Osteoblast (primary cell): ENCODE measurements at regions not wholly inside any gene's neighbourhood (a gene's known extent, or its start where the extent isn't known, plus 50 kb on each side); places are given as distances from the start of the nearest gene placed in this dataset.

Source experiments
- DNase-seq: peaks from one replicate; pipeline ENCODE4 v3.0.0; 2011; ENCODE audit warnings: low spot score, mixed read lengths; ENCODE audit not compliant: insufficient read length; ENCODE audit errors: missing footprints
- H2AFZ ChIP-seq: 2 replicates; pipeline ENCODE4 v1.6.0; 2011; ENCODE audit warnings: mild to moderate bottlenecking, low read length
- H3K27ac ChIP-seq: 2 replicates; pipeline ENCODE4 v1.5.1; 2011; ENCODE audit warnings: mild to moderate bottlenecking, low read depth, low read length, moderate library complexity
- H3K27me3 ChIP-seq: 2 replicates; pipeline ENCODE4 v1.6.0; 2012; ENCODE audit warnings: mild to moderate bottlenecking, control low read depth, inconsistent platforms, low read length, moderate library complexity; ENCODE audit not compliant: insufficient read depth
- H3K36me3 ChIP-seq: 2 replicates; pipeline ENCODE4 v1.5.1; 2011; ENCODE audit warnings: mild to moderate bottlenecking, low read length, control low read depth, moderate library complexity; ENCODE audit not compliant: insufficient read depth
- H3K4me1 ChIP-seq: 2 replicates; pipeline ENCODE4 v1.5.1; 2011; ENCODE audit warnings: mild to moderate bottlenecking, low read length, control low read depth, moderate library complexity; ENCODE audit not compliant: insufficient read depth
- H3K4me2 ChIP-seq: 2 replicates; pipeline ENCODE4 v1.6.0; 2011; ENCODE audit warnings: mild to moderate bottlenecking, low read length; ENCODE audit not compliant: insufficient read depth
- H3K4me3 ChIP-seq: fragments of 200-600 bp; sonication (generic); 3 replicates; pipeline ENCODE4 v1.5.1; 2012; ENCODE audit warnings: mild to moderate bottlenecking, low read length, inconsistent platforms; ENCODE audit not compliant: insufficient read depth
- H3K79me2 ChIP-seq: 2 replicates; pipeline ENCODE4 v1.6.0; 2012; ENCODE audit warnings: mild to moderate bottlenecking, low read length, control low read depth, inconsistent platforms; ENCODE audit not compliant: insufficient read depth
- H3K9me3 ChIP-seq: 2 replicates; pipeline ENCODE4 v1.5.1; 2011; ENCODE audit warnings: low read depth, low read length, control low read depth
- H4K20me1 ChIP-seq: 2 replicates; pipeline ENCODE4 v1.6.0; 2012; ENCODE audit warnings: mild to moderate bottlenecking, low read length, control low read depth; ENCODE audit not compliant: insufficient read depth
- CTCF ChIP-seq: IDR thresholded peaks from 2 replicates; pipeline ENCODE4 v1.5.1; 2011; ENCODE audit warnings: mild to moderate bottlenecking, low read depth, low read length, moderate library complexity; ENCODE audit errors: extremely low read depth

- Histone ChIP-seq H3K4me1 (no peaks in the 10 kb centered on the region), H3K9me3 (no peaks in the 10 kb centered on the region), H3K4me3 (no peak overlapping the region), H3K4me2 (no peak overlapping the region), H3K36me3 (no peaks in the 10 kb centered on the region), H3K27ac (no peak overlapping the region), H2AFZ (no peak overlapping the region), H3K79me2 (no peaks in the 10 kb centered on the region), H4K20me1 (no peaks in the 10 kb centered on the region), H3K27me3 (no peaks in the 10 kb centered on the region)
- TF ChIP-seq CTCF = no peak
- DNase-seq = no peak
Measured at GRCh38 chr9:85347541-85347940, 394.2 kb downstream of the AGTPBP1 start.

- no peak overlapping the region for H3K27ac ChIP-seq
- no peaks in the 10 kb centered on the region for H3K9me3 ChIP-seq
- H4K20me1 ChIP-seq = no peaks in the 10 kb centered on the region
- no peak for TF ChIP-seq CTCF
- H3K4me2 ChIP-seq = no peak overlapping the region
- no peak for DNase-seq
- H3K4me1 ChIP-seq = no peaks in the 10 kb centered on the region
- no peaks in the 10 kb centered on the region for H3K36me3 ChIP-seq
- no peak overlapping the region for H3K4me3 ChIP-seq
- no peaks in the 10 kb centered on the region for H3K27me3 ChIP-seq
- H2AFZ ChIP-seq = no peak overlapping the region
- no peaks in the 10 kb centered on the region for H3K79me2 ChIP-seq
Measured at GRCh38 chr9:85344901-85345300, 396.9 kb downstream of the AGTPBP1 start.

- DNase-seq = no peak
- no peaks in the 10 kb centered on the region for H3K27me3 ChIP-seq
- H3K79me2 ChIP-seq = no peaks in the 10 kb centered on the region
- no peak overlapping the region for H3K27ac ChIP-seq
- no peak overlapping the region for H2AFZ ChIP-seq
- no peak overlapping the region for H3K4me2 ChIP-seq
- H3K4me1 ChIP-seq = no peaks in the 10 kb centered on the region
- no peak for TF ChIP-seq CTCF
- H4K20me1 ChIP-seq = no peaks in the 10 kb centered on the region
- H3K9me3 ChIP-seq = peaks cover 2% of the 10 kb centered on the region
- no peaks in the 10 kb centered on the region for H3K36me3 ChIP-seq
- H3K4me3 ChIP-seq = no peak overlapping the region
Measured at GRCh38 chr9:85339338-85339737, 402.4 kb downstream of the AGTPBP1 start.

GRCh38 chr9:85334228-85334627, 407.5 kb downstream of the AGTPBP1 start:
- Histone ChIP-seq H3K4me1 (no peaks in the 10 kb centered on the region), H2AFZ (no peak overlapping the region), H3K79me2 (no peaks in the 10 kb centered on the region), H3K4me2 (no peak overlapping the region), H4K20me1 (no peaks in the 10 kb centered on the region), H3K9me3 (peaks cover 2% of the 10 kb centered on the region), H3K36me3 (no peaks in the 10 kb centered on the region), H3K27ac (no peak overlapping the region), H3K4me3 (no peak overlapping the region), H3K27me3 (no peaks in the 10 kb centered on the region)
- DNase-seq = no peak
- no peak for TF ChIP-seq CTCF
